Coronary artery (tissue), 2 donors: ENCODE measurements at regions not wholly inside any gene's neighbourhood (a gene's known extent, or its start where the extent isn't known, plus 50 kb on each side); places are given as distances from the start of the nearest gene placed in this dataset.

ENCODE experiments used
- DNase-seq: peaks from one replicate; pipeline ENCODE4 v3.0.0-alpha.2; 2017; ENCODE audit warnings: low spot score
- H3K27ac ChIP-seq, 2 donors: fragments of 200-600 bp; sonication (generic); one replicate each; pipeline ENCODE4 v1.5.1; 2016 to 2019
- H3K4me3 ChIP-seq: fragments of 200-600 bp; sonication (generic); 2 replicates; pipeline ENCODE4 v1.5.1; 2016; ENCODE audit warnings: mild to moderate bottlenecking, moderate library complexity
- CTCF ChIP-seq: fragments of 200-600 bp; sonication (generic); IDR thresholded peaks from one replicate; pipeline ENCODE4 v1.5.1; 2019; ENCODE audit warnings: antibody characterized with exemption

- Histone ChIP-seq H3K27ac (no peak overlapping the region), H3K4me3 (no peak overlapping the region)
- DNase-seq = no peak
- TF ChIP-seq CTCF = no peak
Observed at GRCh38 chr10:43749145-43749576, 100.5 kb upstream of the ZNF32 start.

- no peak overlapping the region for H3K27ac ChIP-seq
Observed at GRCh38 chr10:43748560-43748959, 99.9 kb upstream of the ZNF32 start.

GRCh38 chr10:43746906-43747305, 98.2 kb upstream of the ZNF32 start:
- Histone ChIP-seq H3K4me3 (no peak overlapping the region), H3K27ac (no peak overlapping the region)
- no peak for DNase-seq
- TF ChIP-seq CTCF = no peak

More at GRCh38 chr10:43748560-43748959, 99.9 kb upstream of the ZNF32 start:
- no peak for TF ChIP-seq CTCF
- no peak for DNase-seq
- H3K4me3 ChIP-seq = no peak overlapping the region

GRCh38 chr10:43739161-43739560, 90.5 kb upstream of the ZNF32 start:
- Histone ChIP-seq H3K4me3 (no peak overlapping the region), H3K27ac (no peak overlapping the region)
- no peak for DNase-seq
- no peak for TF ChIP-seq CTCF

- Histone ChIP-seq H3K4me3 (no peak overlapping the region), H3K27ac (no peak overlapping the region)
- no peak for TF ChIP-seq CTCF
- DNase-seq = no peak
Observed at GRCh38 chr10:43737003-43737402, 88.3 kb upstream of the ZNF32 start.

GRCh38 chr10:43735907-43736306, 87.2 kb upstream of the ZNF32 start:
- no peak for TF ChIP-seq CTCF
- no peak overlapping the region for H3K4me3 ChIP-seq
- no peak for DNase-seq
- H3K27ac ChIP-seq = no peak overlapping the region

- TF ChIP-seq CTCF = no peak
- no peak for DNase-seq
- H3K4me3 ChIP-seq = no peak overlapping the region
- H3K27ac ChIP-seq = no peak overlapping the region
Observed at GRCh38 chr10:43734716-43735115, 86.0 kb upstream of the ZNF32 start.
